ENCODE measurements at regions not wholly inside any gene's neighbourhood (a gene's known extent, or its start where the extent isn't known, plus 50 kb on each side); places are given as distances from the start of the nearest gene placed in this dataset.

DNA sequence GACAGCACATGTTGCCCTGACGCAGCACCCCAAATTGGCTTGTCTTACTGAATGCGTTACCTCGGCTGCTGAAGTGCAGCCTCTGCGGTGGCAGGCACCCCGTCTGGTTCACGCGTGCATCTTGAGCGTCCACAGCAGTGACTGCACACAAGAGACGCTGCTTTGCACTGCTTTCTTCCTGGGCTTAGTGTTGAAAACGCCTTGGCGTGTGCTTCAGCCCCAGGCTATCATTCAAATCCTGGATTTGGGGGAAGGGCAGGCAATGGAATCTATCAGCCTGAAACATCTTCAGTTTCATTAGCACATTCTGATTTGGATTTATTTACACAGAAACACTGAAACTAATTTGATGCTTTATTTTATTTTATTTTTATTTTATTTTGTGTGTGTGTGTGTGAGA, 342.7 kb downstream of the SMOC2 start:
- no peak overlapping the region for H3K4me3 ChIP-seq (ENCODE audit: low read depth, low read length)
- TF ChIP-seq, protein P1, sequence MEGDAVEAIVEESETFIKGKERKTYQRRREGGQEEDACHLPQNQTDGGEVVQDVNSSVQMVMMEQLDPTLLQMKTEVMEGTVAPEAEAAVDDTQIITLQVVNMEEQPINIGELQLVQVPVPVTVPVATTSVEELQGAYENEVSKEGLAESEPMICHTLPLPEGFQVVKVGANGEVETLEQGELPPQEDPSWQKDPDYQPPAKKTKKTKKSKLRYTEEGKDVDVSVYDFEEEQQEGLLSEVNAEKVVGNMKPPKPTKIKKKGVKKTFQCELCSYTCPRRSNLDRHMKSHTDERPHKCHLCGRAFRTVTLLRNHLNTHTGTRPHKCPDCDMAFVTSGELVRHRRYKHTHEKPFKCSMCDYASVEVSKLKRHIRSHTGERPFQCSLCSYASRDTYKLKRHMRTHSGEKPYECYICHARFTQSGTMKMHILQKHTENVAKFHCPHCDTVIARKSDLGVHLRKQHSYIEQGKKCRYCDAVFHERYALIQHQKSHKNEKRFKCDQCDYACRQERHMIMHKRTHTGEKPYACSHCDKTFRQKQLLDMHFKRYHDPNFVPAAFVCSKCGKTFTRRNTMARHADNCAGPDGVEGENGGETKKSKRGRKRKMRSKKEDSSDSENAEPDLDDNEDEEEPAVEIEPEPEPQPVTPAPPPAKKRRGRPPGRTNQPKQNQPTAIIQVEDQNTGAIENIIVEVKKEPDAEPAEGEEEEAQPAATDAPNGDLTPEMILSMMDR (IDR thresholded peaks at IDR 0.05; ENCODE audit: low read depth, low read length), result no peak

DNA sequence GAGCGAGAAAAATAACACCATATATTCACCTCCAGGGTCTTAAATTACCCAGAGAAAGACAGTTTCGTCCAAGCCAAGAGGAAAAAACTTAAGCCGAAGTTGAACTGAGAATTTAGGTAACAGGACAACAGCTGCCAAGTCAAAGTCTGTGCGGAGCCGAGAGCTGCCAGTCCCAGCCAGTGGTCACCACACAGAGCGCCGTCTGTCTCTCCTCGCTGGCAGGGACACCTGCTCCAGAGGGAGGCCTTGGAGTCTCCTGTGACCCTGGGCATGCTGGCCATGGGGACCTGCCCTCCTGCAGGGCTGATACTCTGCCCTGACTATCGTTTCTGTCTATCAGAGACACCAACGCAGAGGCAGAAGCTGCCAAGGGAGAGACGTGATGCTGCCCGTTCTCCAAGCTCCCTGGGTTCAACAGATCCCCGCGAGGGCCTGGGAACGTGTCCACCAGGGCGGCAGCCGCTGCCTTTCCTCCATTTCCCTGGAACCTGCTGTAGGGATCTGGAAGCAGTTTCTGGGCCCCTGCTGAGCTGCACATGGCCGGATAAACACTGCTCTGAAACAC, 341.3 kb downstream of the SMOC2 start:
- TF ChIP-seq, protein P1 (IDR thresholded peaks at IDR 0.05; ENCODE audit: low read depth, low read length), result no peak
- H3K4me3 ChIP-seq (ENCODE audit: low read depth, low read length), result no peak overlapping the region

DNA sequence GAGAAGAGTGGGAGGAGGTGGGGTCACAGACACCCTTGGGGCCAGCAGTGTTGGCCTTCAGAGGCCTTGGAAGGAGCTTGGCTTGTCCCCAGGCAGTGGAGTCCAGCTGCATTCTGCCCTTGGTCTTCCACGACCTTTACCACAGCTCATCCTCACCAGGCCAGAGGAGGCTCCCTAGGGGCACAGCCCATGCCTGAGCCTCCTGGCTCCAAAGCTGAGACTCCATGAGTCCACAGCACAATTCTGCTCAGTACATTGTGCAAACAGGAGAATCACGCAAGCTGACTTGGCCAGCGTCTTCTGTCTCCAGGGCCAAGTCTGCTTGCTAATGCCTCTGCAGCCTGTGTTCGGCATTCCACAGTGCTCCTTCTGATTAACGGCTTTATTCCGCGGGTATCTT, 337.2 kb downstream of the SMOC2 start:
- TF ChIP-seq, protein P1 (IDR thresholded peaks at IDR 0.05; ENCODE audit: low read depth, low read length), result no peak

DNA sequence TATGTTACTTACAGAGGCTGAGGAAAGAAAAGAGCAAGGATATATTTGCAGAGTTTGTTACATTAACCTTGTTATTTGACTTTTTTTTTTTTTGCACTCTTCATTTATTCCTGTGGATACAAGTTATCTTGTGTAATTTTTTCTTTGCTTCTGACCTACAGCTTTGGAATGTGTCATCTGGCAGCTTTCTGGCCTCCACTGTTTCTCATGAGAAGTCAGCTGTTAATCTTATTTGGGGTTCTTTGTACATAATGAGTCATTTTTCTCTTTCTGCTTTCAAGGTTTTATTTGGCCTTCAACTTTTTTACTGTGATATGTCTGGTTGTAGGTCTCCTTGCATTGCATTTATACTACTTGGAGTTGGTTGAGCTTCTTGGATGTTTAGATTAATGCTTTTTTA, 333.4 kb downstream of the SMOC2 start:
- H3K4me3 ChIP-seq (ENCODE audit: low read depth, low read length), result no peak overlapping the region
- TF ChIP-seq, protein P1 (IDR thresholded peaks at IDR 0.05; ENCODE audit: low read depth, low read length), result no peak

More for the DNA sequence above, 337.2 kb downstream of the SMOC2 start:
- no peak overlapping the region for H3K4me3 ChIP-seq (ENCODE audit: low read depth, low read length)

DNA sequence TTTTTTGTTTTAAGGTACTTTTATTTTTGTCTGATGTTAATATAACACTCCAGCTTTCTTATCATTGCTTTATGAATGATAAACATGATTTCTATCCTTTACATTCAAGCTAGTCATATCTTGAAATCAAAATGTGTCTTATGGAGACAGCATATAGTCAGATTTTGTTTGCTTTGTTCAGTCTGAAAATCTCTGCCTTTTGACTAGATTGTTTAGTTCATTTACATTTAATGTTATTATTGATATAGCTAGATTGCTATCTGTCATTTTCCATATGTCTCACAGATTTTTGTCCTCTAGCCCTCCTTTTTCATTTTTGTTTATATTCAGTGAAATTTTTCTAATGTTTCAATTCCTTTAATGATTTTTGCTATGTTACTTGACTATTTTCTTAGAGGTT, 332.8 kb downstream of the SMOC2 start:
- TF ChIP-seq, protein P1 (IDR thresholded peaks at IDR 0.05; ENCODE audit: low read depth, low read length), result no peak
- H3K4me3 ChIP-seq (ENCODE audit: low read depth, low read length), result no peak overlapping the region

DNA sequence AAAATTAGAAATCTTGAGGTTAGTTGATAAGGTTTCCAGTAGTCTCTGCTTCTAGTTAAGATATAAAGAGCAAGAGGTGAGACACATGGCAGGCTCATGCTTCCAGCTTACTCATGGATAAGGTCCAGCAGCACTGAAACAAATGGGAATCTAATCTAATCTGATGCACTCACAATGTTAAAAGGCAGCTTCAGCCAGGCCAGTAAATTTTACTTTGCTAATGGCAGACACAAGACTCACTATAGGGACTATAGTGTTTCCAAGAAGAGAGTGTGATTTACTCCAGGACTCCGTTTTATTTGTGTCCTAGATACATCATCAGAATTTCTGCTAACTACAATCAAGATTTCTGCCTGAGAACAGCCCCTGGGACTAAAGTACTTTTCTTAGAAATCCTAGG, 324.8 kb downstream of the SMOC2 start:
- TF ChIP-seq, protein P1 (IDR thresholded peaks at IDR 0.05; ENCODE audit: low read depth, low read length), result no peak
- no peak overlapping the region for H3K4me3 ChIP-seq (ENCODE audit: low read depth, low read length)

DNA sequence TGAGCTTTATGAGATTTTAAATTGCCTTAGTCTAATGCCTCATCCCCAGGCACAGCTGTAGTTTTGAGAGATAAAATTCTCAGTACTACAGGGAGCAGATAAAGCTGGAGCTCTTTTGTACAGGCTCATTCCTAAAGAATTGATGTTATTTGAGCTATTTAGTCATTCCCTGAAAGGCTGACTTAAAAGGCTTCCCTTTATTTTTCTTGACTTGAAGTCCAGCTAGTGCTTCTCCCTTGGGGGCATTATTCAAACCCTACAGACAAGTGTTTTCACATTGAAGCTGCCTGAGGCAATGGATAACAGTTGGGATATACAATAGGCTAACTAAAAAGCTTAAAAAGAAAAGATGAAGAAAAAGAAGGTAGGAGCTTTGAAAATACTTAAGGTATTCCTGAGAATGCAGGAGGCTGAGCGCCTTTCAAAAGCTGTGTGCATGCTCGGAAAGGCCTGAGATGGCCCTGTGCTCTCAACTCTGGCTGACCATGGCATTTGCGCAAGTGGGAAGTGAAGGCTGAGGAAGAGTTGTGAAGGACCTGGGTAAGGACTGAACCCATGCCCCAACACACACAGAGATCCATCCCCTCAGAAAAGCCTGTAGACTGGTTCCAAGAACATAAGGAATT, 315.1 kb downstream of the SMOC2 start:
- H3K4me3 ChIP-seq (ENCODE audit: low read depth, low read length), result no peak overlapping the region
- TF ChIP-seq, protein P1 (IDR thresholded peaks at IDR 0.05; ENCODE audit: low read depth, low read length), result no peak
